H9 (cell line): ENCODE measurements at regions not wholly inside any gene's neighbourhood (a gene's known extent, or its start where the extent isn't known, plus 50 kb on each side); places are given as distances from the start of the nearest gene placed in this dataset.

ENCODE experiments used
- DNase-seq: peaks from one replicate; pipeline ENCODE4 v3.0.0-alpha.2; 2017
- H2AFZ ChIP-seq: one replicate; pipeline ENCODE4 v1.6.1; 2013; ENCODE audit warnings: mild to moderate bottlenecking, low read length, control low read depth, moderate library complexity
- H2AK5ac ChIP-seq: 2 replicates; pipeline ENCODE4 v1.6.1; 2013; ENCODE audit warnings: low read length, control low read depth, mixed read lengths; ENCODE audit not compliant: insufficient read length
- H2BK120ac ChIP-seq: one replicate; pipeline ENCODE4 v1.6.1; 2013; ENCODE audit warnings: low read depth, mild to moderate bottlenecking, low read length, control low read depth, inconsistent platforms; ENCODE audit not compliant: poor library complexity, severe bottlenecking
- H2BK12ac ChIP-seq: 2 replicates; pipeline ENCODE4 v1.6.1; 2013; ENCODE audit warnings: low read length, control low read depth, mixed read lengths, low read depth; ENCODE audit not compliant: insufficient read length
- H2BK15ac ChIP-seq: 2 replicates; pipeline ENCODE4 v1.6.1; 2013; ENCODE audit warnings: low read depth, low read length, control low read depth
- H2BK20ac ChIP-seq: one replicate; pipeline ENCODE4 v1.6.1; 2013; ENCODE audit warnings: low read depth, mild to moderate bottlenecking, low read length, control low read depth, inconsistent platforms; ENCODE audit not compliant: poor library complexity, severe bottlenecking
- H2BK5ac ChIP-seq: 2 replicates; pipeline ENCODE4 v1.6.1; 2013; ENCODE audit warnings: low read length, control low read depth, mixed read lengths; ENCODE audit not compliant: insufficient read length
- H3K14ac ChIP-seq: 2 replicates; pipeline ENCODE4 v1.6.1; 2013; ENCODE audit warnings: low read length, control low read depth; ENCODE audit not compliant: insufficient read depth
- H3K18ac ChIP-seq: 2 replicates; pipeline ENCODE4 v1.6.1; 2013; ENCODE audit warnings: low read depth, mild to moderate bottlenecking, mixed read lengths, low read length, control low read depth; ENCODE audit not compliant: insufficient read length
- H3K23ac ChIP-seq: 2 replicates; pipeline ENCODE4 v1.6.1; 2013; ENCODE audit warnings: low read length, control low read depth, mixed read lengths, low read depth; ENCODE audit not compliant: insufficient read length
- H3K23me2 ChIP-seq: 2 replicates; pipeline ENCODE4 v1.6.1; 2013; ENCODE audit warnings: low read depth, mild to moderate bottlenecking, mixed read lengths, low read length, control low read depth; ENCODE audit not compliant: insufficient read length, poor library complexity, severe bottlenecking
- H3K27ac ChIP-seq: 2 replicates; pipeline ENCODE4 v1.5.1; 2013; ENCODE audit warnings: low read length, control low read depth, mixed read lengths, low read depth; ENCODE audit not compliant: insufficient read length
- H3K27me3 ChIP-seq: 2 replicates; pipeline ENCODE4 v1.6.1; 2013; ENCODE audit warnings: low read length, control low read depth, inconsistent platforms; ENCODE audit not compliant: insufficient read depth
- H3K4ac ChIP-seq: 2 replicates; pipeline ENCODE4 v1.6.1; 2013; ENCODE audit warnings: low read depth, mild to moderate bottlenecking, control low read depth, inconsistent platforms, low read length, moderate library complexity
- H3K4me1 ChIP-seq: 2 replicates; pipeline ENCODE4 v1.6.1; 2013; ENCODE audit warnings: low read length, control low read depth, inconsistent platforms; ENCODE audit not compliant: insufficient read depth
- H3K4me2 ChIP-seq: 2 replicates; pipeline ENCODE4 v1.6.1; 2013; ENCODE audit warnings: low read length, control low read depth, mixed read lengths; ENCODE audit not compliant: insufficient read length, insufficient read depth
- H3K56ac ChIP-seq: 2 replicates; pipeline ENCODE4 v1.6.1; 2013; ENCODE audit warnings: low read depth, mild to moderate bottlenecking, mixed read lengths, low read length, control low read depth; ENCODE audit not compliant: insufficient read length
- H3K79me1 ChIP-seq: 2 replicates; pipeline ENCODE4 v1.6.1; 2013; ENCODE audit warnings: low read depth, mild to moderate bottlenecking, moderate library complexity, low read length, control low read depth, inconsistent platforms; ENCODE audit not compliant: insufficient read depth, poor library complexity, severe bottlenecking
- H3K79me2 ChIP-seq: 2 replicates; pipeline ENCODE4 v1.6.1; 2013; ENCODE audit warnings: low read length, control low read depth, inconsistent platforms; ENCODE audit not compliant: insufficient read depth
- H3K9ac ChIP-seq: 2 replicates; pipeline ENCODE4 v1.6.1; 2013; ENCODE audit warnings: low read length, control low read depth, mixed read lengths; ENCODE audit not compliant: insufficient read length; ENCODE audit errors: extremely low read depth
- H3K9me3 ChIP-seq: one replicate; pipeline ENCODE4 v1.6.1; 2013; ENCODE audit warnings: low read depth, low read length, inconsistent platforms; ENCODE audit not compliant: control insufficient read depth
- H3T11ph ChIP-seq: one replicate; pipeline ENCODE4 v1.6.1; 2013; ENCODE audit warnings: mild to moderate bottlenecking, low read length, control low read depth, inconsistent platforms
- H4K20me1 ChIP-seq: one replicate; pipeline ENCODE4 v1.6.1; 2013; ENCODE audit not compliant: control insufficient read depth, insufficient read length, insufficient read depth
- H4K5ac ChIP-seq: 2 replicates; pipeline ENCODE4 v1.6.1; 2013; ENCODE audit warnings: low read depth, mild to moderate bottlenecking, mixed read lengths, low read length, control low read depth; ENCODE audit not compliant: insufficient read length
- H4K8ac ChIP-seq: replicated peaks from 2 replicates; pipeline ENCODE4 v1.6.1; 2013; ENCODE audit warnings: low read length, control low read depth, mixed read lengths, low read depth; ENCODE audit not compliant: insufficient read length
- H4K91ac ChIP-seq: 2 replicates; pipeline ENCODE4 v1.6.1; 2013; ENCODE audit warnings: low read depth, mild to moderate bottlenecking, moderate library complexity, mixed read lengths, low read length, control low read depth; ENCODE audit not compliant: insufficient read length
- H3K27ac Mint-ChIP-seq, 3 experiments: 2 replicates in 2 of 3; 3 replicates in 1 of 3; pipeline ENCODE4 v1.8.0; 2020 to 2021; ENCODE audit warnings: mixed read lengths in 3 of 3, mild to moderate bottlenecking in 1 of 3, moderate library complexity in 1 of 3
- H3K27me3 Mint-ChIP-seq: 2 replicates; pipeline ENCODE4 v1.8.0; 2021; ENCODE audit warnings: low read depth, mild to moderate bottlenecking, moderate library complexity, mixed read lengths
- H3K36me3 Mint-ChIP-seq, 3 experiments: 2 replicates in 2 of 3; 3 replicates in 1 of 3; pipeline ENCODE4 v1.8.0; 2020 to 2021; ENCODE audit warnings: low read depth in 3 of 3, mixed read lengths in 3 of 3; ENCODE audit not compliant: insufficient read depth in 1 of 3
- H3K4me1 Mint-ChIP-seq, 2 experiments: 2 replicates each; pipeline ENCODE4 v1.8.0; 2020; ENCODE audit warnings: mixed read lengths in 2 of 2
- H3K4me3 Mint-ChIP-seq, 2 experiments: 2 replicates in 1 of 2; 3 replicates in 1 of 2; pipeline ENCODE4 v1.8.0; 2020 to 2021; ENCODE audit warnings: mild to moderate bottlenecking in 2 of 2, mixed read lengths in 2 of 2, moderate library complexity in 1 of 2
- H3K9me3 Mint-ChIP-seq, 2 experiments: 2 replicates in 1 of 2; 3 replicates in 1 of 2; pipeline ENCODE4 v1.8.0; 2020; ENCODE audit warnings: mild to moderate bottlenecking in 2 of 2, mixed read lengths in 2 of 2, moderate library complexity in 1 of 2
- WGBS: extraction: QIAGEN DNeasy Blood & Tissue Kit; methylation state at CpG from one replicate; pipeline ENCODE4 v1.1.7; 2013; ENCODE audit warnings: missing lambda C conversion rate, low lambda C conversion rate, mixed read lengths; ENCODE audit not compliant: insufficient read length; ENCODE audit errors: extremely low coverage; 5-methylcytosine and 5-hydroxymethylcytosine counted together
- TF ChIP-seq, protein P1 (sequence below): fragments of 200-600 bp; sonication (generic); conservative IDR thresholded peaks from 3 replicates; pipeline ENCODE4 v1.8.0; 2021; ENCODE audit warnings: antibody characterized with exemption, mild to moderate bottlenecking

DNA sequence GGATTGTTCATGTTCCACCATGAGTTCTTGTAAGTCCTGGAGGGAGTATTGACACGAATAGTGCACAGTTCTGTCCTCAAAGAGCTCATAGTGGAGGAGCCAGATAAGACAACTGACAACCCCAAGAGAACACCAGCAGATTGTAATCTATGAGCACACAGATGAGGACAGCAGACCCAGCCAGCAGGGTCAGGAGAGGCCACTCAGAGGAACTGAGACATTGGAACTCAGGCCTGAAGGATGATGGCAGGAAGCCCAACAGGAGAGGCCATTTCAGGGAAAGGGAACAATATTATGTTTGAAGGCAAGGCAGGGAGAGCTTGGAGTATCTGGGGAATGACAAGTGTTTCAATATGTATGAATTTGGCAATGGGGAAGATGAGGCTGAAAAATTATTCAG lies 63.7 kb upstream of the IPO5 start:
- Histone ChIP-seq H3K23me2 (no peaks in the 10 kb centered on the region), H2BK15ac (no peak overlapping the region), H2AFZ (no peak overlapping the region), H3K27me3 (no peaks in the 10 kb centered on the region), H2BK12ac (no peak overlapping the region), H4K91ac (no peak overlapping the region), H3K4ac (no peak overlapping the region), H4K20me1 (no peaks in the 10 kb centered on the region), H4K8ac (no peak overlapping the region), H3K14ac (no peak overlapping the region), H2BK20ac (no peak overlapping the region), H3K79me1 (no peaks in the 10 kb centered on the region), H3K79me2 (no peaks in the 10 kb centered on the region), H3K4me2 (no peak overlapping the region), H3K4me1 (no peaks in the 10 kb centered on the region), H2BK5ac (no peak overlapping the region), H3K23ac (no peak overlapping the region), H3K9ac (no peak overlapping the region), H3K27ac (no peak overlapping the region), H3K56ac (no peak overlapping the region), H3K9me3 (no peaks in the 10 kb centered on the region), H2BK120ac (no peak overlapping the region), H2AK5ac (no peak overlapping the region), H4K5ac (no peak overlapping the region), H3T11ph (no peak overlapping the region), H3K18ac (no peak overlapping the region)
- Mint-ChIP-seq H3K9me3 (peaks cover 8% of the 10 kb centered on the region in 2 experiments), H3K36me3 (peaks cover 0 to 7% (median 0%) of the 10 kb centered on the region in 3 experiments; a peak in 2 of 7 replicates), H3K27ac (no peak overlapping the region; a peak in 1 of 7 replicates), H3K4me3 (no peak overlapping the region), H3K27me3 (no peaks in the 10 kb centered on the region; the same call in 1 of the 2 replicates), H3K4me1 (no peaks in the 10 kb centered on the region)
- no CpG with 5 or more reads among the region's 1 CpG for WGBS
- DNase-seq: no peak
- TF ChIP-seq, protein P1, sequence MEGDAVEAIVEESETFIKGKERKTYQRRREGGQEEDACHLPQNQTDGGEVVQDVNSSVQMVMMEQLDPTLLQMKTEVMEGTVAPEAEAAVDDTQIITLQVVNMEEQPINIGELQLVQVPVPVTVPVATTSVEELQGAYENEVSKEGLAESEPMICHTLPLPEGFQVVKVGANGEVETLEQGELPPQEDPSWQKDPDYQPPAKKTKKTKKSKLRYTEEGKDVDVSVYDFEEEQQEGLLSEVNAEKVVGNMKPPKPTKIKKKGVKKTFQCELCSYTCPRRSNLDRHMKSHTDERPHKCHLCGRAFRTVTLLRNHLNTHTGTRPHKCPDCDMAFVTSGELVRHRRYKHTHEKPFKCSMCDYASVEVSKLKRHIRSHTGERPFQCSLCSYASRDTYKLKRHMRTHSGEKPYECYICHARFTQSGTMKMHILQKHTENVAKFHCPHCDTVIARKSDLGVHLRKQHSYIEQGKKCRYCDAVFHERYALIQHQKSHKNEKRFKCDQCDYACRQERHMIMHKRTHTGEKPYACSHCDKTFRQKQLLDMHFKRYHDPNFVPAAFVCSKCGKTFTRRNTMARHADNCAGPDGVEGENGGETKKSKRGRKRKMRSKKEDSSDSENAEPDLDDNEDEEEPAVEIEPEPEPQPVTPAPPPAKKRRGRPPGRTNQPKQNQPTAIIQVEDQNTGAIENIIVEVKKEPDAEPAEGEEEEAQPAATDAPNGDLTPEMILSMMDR: no peak
